H1 (cell line): ENCODE measurements at regions not wholly inside any gene's neighbourhood (a gene's known extent, or its start where the extent isn't known, plus 50 kb on each side); places are given as distances from the start of the nearest gene placed in this dataset.

ENCODE experiments used
- EZH2 ChIP-seq: fragments of 200-600 bp; sonication (generic); IDR thresholded peaks from 2 replicates; pipeline ENCODE4 v1.7.1; 2012; ENCODE audit warnings: low read depth, mild to moderate bottlenecking, moderate library complexity, low read length, inconsistent platforms; ENCODE audit not compliant: severe bottlenecking
- TAF7 ChIP-seq: optimal IDR thresholded peaks from 2 replicates; pipeline ENCODE3; 2011; ENCODE audit warnings: low read depth, mild to moderate bottlenecking, inconsistent platforms, low read length, moderate library complexity, borderline replicate concordance
- YY1 ChIP-seq: IDR thresholded peaks from 2 replicates; pipeline ENCODE4 v1.6.1; 2011; ENCODE audit warnings: low read depth, mild to moderate bottlenecking, low read length
- TF ChIP-seq, protein P1 (sequence below): IDR thresholded peaks from 2 replicates; pipeline ENCODE4 v1.6.1; 2011; ENCODE audit warnings: low read depth, mild to moderate bottlenecking, low read length; ENCODE audit not compliant: insufficient read depth

GRCh38 chr7:113232885-113233284, 114.5 kb upstream of the SMIM30 start (continued):
- TF ChIP-seq TAF7 (no peak), EZH2 (no peak), YY1 (no peak)
- TF ChIP-seq, protein P1, sequence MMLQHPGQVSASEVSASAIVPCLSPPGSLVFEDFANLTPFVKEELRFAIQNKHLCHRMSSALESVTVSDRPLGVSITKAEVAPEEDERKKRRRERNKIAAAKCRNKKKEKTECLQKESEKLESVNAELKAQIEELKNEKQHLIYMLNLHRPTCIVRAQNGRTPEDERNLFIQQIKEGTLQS, result no peak
